M059J (cell line): ENCODE measurements at regions not wholly inside any gene's neighbourhood (a gene's known extent, or its start where the extent isn't known, plus 50 kb on each side); places are given as distances from the start of the nearest gene placed in this dataset.
"Not testable (repeated sequence)": the region's sequence is repeated elsewhere in the genome, so short reads cannot be mapped to it uniquely, and the experiment has no call there.

Experiments
- DNase-seq: peaks from one replicate; pipeline ENCODE4 v3.0.0-alpha.2; 2012; ENCODE audit warnings: low read depth

DNA sequence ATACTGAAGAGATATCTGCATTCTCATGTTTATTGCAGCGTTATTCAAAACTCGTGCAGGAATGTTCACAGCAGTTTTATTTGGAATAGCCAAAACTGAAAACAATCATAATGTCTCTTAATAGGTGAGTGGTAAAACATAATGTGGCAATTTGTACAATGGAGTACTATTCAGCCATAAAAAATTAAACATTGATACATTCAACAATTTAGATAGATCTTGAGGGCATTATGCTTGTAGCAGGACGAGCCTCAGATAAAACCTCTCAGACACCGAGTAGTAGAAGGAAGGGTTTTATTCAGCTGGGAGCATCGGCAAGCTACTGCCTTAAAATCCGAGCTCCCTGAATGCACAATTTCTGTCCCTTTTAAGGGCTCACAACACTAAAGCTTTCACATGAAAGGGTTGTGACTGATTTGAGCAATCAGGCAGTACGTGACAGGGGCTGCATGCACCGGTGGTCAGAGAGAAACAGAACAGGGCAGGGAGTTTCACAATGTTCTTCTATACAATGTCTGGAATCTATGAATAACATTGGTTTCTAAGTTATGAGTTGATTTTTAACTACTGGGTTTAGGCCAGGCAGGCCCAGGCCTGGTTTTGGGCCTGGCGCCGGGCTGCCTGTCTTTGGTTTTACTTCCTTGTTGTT is 195.3 kb upstream of the PRSS16 start:
- not testable (repeated sequence) for DNase-seq

DNA sequence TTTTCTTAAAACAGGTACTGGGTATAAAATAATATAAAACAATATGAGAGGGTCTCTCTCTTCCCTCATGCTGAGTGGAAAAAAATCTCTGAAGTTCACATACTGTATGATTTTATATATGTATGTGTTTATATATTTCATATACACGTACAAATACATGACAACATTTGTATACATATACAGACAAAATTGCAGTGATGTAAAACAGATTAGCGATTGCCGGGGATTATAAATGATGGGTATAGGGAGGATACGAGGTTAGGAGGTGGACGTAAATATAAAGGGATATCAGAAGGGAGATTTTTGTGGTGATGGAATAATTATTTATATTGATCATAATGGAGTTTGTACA is 194.8 kb upstream of the PRSS16 start:
- no peak for DNase-seq

DNA sequence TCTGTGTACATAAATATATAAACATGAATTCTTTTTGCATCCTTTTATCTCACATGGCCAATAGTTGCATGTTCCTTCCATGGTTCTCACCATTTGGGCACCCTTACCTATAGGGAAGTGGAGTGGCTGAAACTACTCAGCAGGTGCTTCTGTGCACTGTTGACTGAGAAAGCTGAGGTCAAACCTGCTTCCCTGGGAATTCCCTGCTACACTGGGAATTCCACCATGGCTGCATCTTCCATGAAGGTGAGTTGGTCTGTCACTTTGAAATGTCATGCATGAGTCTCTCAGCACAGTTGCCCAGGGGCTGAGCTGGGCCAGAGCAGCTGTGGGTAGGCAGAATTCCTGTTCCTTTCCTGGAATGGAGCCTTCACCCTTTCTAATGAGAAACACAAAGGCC is 193.8 kb upstream of the PRSS16 start:
- no peak for DNase-seq

DNA sequence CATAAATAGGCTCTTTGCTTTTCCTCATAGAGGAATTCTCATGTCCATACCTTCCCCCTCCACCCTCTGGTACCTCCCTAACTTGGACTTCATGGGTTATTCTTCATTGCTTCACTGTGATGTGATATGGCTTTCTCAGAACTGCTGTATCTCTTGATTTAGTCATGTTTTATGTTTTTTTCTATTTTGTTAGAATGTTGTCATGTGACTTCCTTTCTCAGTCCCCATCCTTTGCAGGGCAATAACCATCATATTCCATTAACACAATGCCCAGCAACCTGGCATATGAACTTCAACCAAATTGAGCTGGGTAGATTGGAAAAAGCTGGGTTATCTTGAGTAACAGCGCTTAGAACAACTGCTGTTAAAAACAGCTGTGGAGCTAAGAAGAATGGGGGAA is 190.9 kb upstream of the PRSS16 start:
- DNase-seq = no peak

DNA sequence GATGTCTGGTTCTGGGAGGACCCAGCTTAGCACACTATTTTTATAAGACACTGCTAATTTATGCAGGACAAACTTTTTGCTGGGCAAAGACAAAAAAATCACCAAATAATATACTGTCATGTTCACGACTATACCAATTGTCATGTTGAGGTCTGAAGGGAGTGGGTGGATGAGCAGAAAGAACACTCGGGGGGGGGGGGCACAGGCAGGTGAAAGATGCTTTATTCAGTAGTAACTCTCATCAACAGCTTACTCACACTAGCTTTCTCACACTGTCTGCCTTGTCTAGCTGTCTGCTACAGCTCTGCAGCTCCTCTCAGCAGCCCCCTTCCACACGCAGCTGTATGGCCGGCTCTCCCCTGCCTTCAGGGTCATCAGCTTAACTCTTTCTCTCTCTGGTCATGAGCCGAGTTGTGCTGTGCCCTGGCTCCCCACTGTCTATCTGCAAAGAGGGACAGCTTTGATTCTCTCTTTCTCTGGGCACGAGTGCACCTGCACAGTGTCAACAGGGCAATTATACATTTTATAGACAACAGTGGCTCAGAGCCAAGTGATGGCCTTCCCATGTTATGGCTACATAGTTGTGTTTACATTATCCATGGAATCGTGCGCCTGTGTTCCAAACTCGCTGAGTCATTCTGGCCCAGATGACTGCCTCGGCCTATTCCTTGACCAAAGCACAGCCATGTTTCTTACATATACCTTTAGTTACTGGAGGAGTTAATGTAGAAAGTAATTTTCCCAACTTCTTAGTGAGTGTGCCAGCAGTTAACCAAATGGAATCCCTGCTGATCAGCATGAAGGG is 187.7 kb upstream of the PRSS16 start:
- DNase-seq = no peak

DNA sequence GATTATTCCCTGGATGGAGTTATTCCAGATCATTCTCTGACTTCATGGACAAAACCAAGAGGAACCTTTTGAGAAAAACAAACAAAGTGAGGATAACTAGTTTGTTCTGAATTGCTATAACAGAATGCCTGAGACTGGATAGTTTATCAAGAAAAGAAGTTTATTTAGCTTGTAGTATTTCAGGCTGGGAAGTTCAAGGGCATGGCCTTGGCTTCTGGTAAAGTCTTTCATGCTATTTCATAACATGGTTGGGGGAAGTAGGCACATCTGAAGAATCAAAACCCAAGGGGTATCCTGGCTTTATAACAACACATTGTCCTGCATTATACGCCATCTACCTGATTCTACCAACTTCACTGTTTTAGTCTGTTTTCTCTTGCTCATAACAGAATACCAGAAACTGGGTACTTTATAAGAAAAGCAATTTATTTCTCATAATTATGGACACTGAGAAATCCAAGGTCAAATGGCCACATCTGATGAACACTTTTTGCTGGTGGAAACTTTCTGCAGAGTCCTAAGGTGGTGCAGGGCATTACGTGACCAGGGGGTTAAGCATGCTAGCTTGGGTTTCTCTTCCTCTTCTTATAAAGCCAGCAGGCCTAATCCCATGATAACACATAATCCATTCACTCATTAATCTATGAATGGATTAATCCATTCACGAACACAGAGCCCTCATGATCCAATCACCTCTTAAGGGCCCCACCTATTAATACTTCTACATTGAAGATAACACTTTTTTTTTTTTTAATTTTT is 186.1 kb upstream of the PRSS16 start:
- DNase-seq = no peak

DNA sequence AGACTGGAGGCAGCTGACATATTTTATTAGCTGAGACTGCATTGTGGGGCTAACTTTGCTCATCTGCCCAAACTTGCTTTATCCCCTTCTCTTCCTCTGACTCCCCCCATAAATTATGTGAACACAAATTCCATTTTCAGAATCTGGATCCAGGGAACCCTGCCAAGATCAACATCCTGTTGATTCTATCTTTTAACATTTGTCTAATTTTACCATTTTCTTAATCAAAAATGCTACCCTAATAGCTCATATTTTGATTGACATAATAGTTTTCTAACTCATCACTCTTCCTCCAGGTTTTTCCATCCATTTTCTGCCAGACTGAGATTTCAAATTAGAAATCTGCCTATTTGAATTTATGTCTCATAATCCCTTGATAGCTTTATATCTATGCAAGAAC is 184.7 kb upstream of the PRSS16 start:
- DNase-seq = peak; percentile 8

DNA sequence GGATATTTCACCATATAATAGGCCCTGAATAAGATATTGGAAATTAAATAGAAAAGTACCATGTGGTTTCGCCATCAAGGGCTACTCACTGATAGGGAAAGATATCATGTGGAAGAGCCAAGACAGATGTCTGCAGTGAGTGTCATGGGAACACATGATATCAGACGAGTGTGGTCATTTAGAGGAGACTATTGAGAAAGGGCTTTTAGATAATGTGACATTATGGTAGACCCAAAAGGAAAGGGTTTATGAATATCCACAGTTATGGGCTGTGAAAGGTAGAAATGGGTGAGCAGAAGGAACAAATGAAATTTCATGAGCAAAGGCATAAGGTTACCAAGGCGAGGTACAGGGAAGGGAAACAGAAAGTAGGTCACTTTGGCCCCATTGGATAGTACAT is 182.3 kb upstream of the PRSS16 start:
- DNase-seq = no peak

DNA sequence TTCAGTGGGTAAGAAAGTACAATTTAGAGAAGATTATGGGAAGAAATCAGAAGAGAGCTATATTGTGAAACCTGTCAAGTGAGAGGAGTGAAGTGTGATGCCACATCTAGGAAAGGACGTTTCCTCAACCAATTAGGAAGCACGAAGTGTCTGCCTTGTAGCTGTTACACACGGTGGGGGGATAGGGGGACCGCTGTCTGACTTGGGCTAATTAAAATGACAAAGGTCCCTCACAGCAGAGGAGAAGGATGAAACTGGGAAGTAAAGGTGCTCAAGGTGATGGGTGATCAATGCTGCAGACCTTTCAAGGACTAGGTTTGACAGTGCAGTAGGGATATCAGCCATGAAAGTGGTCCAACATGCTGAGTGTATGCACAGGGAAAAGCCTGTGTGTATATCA is 181.1 kb upstream of the PRSS16 start:
- DNase-seq = no peak

DNA sequence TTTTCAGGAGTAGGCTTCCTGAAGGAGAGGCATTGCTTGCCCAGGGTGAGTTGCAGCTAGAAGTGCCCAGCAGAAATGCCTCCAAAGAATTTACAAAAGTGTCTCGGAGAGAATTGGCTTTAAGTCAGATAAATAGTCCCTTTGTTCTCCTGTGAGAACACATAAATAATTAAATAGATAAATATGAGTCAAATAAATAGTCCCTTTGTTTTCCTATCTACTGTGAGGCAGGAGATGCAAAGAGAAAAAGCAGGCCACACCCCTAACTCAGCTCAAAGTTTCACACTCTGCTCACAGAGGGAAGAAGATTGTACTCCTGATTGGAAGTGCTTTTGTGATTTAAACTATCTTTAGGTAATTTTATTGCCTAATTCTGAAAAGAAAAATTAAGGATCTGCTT is 180.7 kb upstream of the PRSS16 start:
- DNase-seq = no peak

DNA sequence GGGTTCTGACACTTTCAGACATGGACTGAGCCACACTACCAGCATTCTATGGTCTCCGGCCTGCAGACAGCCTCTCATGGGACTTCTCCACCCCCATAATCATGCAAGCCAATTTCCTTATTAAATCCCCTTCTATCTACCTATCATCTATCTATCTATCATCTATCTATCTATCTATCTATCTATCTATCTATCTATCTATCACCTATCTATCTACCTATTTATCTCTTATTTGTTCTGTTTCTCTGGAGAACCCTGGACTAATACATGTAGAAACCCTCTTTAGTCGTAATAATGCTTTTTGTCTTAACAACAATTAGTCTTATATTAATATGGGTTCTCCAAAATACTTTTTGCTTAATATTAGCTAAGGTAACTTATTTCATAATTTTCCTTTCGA is 174.1 kb upstream of the PRSS16 start:
- no peak for DNase-seq

DNA sequence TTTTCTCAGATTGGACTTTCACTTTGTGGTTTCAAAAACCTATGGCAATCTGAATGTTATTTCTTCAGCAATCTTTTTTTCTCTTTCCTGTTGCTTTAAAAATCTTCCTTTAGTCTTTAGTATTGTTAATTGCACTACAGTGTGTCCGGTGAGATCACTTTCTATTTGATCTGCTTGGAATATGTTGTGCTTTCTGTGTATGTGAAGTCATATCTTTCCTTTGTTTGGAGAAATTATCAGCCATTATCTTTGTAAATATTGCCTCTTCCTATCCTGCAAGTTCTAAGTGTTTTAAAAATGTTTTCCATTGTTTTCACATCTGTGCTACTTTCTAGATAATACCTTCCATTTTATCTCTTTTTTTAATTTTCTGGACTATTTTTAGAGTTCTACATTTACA is 171.4 kb upstream of the PRSS16 start:
- DNase-seq = no peak

DNA sequence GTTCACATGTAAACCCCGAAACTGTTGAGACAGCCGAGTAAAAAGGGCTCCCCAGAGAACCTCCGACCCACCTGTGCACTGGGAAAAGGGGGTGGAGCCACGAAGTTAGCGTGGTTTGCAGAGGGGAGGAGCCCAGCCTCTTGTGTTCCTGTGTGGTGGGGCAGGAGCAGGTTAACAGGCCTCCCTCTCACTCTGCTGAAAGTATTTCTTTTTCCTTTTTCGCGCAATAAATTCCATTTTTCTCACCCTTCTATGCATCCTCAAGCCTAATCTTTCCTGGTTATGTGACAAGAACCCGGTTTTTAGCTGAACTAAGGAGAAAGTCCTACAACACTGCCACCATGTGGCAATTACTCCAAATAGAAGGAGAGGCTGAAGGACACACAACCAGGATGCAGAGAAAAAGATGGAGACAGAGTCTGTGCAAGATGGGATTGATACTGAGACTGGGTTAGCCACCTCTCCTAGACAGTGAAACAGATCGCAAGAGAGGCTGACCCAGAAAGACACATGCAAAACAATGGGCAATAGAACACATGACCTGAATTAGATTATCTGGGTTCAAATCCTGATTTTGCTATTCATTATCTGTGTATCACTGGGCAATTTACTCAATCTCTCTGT is 168.7 kb upstream of the PRSS16 start:
- peak; percentile 77 for DNase-seq

DNA sequence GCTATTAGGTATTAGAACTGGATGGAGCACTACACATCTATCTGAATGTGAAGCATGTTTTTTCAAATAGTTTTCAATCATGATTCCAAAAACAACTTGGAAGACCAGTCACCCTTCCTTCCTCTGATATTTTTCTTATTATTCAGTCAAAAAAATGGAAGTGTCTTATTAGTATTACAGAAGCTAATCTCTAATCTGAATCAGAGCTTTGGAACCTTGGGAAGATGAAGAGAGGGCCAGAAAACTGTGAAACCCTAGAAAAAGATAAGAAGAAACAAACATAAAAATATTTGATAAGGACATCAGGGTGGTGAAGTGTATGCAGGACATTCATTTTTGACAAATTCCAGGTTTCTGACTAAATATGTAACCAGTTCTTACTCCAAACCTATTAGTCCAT is 166.3 kb upstream of the PRSS16 start:
- DNase-seq = no peak

DNA sequence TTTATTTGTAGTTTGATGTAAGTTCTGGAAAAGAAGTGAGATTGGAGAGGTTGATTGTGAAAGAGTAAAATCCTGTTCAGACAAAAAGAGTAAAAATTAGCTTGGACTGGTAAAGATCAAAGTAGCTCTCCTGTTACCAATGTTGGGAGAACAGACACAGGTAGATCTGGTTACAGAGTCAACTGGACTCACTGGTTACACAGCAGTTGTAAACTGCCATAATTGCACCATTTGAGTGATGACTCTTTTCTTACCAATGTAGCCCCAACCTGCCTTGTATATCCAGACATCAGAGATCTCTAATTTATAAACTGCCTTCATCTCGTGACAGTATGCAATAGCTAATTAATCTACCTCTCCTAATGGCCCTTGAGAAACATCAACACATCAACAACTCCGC is 165.6 kb upstream of the PRSS16 start:
- DNase-seq = no peak

DNA sequence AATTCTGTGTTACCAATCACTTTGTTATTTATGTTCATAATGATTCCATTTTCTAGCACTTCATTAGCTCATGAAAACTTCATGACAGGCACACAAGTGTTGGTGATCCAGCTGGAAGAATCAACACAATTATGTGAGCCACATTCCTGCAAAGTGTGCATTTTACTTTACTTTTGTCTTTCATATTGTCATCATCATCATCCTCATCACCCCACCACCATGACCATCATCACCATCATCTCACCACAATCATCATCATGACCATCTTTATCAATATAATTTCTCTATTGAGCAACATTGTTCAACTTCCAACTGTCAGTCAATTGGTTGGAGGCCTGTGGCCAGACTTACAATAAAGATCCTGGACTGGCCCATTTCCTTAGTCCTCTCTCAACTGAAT is 159.4 kb upstream of the PRSS16 start:
- no peak for DNase-seq

DNA sequence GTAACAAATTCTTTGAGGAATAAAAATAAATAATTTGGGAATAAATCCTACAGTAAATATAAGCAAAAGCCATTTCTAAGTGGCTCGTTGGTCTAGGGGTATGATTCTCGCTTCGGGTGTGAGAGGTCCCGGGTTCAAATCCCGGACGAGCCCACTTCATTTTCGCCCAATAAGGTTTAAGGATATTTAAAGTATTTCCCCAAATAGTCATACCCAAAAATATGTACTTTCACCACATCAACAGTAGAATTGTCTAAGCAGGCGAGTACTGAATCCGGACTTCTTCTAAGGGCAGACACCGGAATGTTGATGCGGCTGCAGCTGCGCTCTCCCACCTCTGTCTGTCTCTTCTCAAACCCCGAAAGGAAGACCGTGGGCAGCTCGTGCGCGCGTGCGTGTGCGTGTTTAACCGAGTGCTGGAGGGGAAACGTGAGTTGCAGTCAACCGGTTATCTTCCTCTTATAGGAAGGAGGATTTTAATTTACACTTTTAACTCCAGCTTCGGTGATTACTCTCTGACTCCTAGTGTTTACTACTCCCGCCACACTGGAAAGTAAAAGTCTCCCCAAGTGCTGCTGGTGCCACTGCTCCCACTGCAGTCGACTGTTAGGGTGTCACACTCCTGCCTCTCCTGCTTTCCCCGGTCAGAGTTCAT is 155.7 kb upstream of the PRSS16 start:
- peak; percentile 95 for DNase-seq

DNA sequence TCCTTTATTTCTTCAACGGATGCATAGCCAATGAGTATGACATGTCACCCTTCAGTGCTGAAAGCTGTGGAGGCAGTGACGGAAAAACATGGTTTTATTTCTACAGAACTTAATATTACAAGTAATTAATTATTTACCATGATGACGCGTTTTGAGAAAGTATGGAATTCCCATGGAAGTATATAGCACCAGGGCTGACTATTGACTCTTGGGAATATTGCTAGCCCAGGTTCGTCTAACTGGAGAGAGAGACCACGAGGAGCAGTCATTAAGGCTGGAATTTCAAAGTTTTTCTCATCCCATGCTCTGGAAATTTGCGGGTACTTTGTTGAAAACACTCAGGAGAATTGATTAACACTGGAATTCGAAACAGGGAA is 155.2 kb upstream of the PRSS16 start:
- DNase-seq = no peak

DNA sequence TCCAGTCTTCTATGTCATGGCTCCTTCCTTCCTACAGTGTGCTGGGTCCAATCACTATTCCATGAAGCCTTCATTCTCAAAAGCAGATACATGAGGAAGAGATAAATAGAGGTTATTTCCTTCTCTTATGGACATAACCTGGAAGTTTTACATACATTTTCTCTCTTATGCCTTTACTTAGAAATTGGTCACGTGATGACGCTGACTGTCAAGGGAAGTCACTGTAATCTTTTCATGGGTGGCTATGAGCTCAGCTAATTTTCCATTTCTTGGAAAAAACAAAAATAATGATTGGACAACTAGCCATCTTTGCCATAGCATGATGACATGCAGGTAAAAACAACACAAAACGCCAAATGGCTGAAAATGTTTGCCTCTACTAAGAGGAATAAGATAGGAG is 151.6 kb upstream of the PRSS16 start:
- no peak for DNase-seq

DNA sequence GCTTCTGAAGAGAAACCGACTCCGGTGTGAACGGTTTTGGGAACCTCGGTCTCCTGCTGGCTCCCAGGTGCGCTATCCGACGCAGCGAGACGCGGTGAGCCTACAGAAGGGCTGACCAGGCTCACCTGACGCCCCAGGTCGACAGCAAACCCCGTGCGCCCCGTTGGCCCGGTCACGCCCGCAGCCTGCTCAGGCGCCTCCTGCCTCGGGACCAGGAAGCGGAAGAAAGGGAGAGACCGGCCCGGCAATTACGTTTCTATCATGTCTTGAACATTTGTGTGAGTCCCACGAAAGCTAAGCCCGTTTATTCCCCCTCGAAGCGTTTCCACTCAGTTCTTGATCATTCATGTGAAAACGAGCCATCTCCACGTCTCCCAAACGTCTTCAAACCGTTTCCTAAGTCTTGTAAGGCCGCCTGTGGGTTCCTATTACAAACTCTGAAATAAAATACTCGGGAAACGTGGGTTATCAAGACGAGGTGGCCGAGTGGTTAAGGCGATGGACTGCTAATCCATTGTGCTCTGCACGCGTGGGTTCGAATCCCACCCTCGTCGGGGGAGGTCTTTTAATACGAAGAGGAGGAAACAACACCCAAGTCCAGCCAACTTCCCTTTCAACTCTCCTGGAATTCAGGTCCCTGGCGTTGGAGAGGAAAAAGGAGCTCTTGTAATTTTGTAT is 150.5 kb upstream of the PRSS16 start:
- DNase-seq = no peak

DNA sequence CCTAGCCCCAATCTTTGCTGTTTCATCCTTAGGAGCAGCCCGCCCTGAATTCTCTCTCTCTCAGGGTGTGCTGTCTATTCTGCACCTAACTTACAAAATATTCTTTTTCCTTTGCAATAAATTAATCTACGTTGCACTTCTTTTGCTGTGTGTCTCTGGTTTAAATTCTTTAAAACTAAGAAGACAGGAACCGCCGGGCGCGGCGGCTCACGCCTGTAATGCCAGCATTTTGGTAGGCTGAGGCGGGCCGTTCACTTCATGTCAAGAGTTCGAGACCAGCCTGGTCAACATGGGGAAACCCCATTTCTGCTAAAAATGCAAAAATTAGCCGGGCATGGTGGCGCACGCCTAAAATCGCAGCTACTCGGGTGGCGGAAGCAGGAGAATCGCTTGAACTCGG is 148.5 kb upstream of the PRSS16 start:
- DNase-seq = no peak

DNA sequence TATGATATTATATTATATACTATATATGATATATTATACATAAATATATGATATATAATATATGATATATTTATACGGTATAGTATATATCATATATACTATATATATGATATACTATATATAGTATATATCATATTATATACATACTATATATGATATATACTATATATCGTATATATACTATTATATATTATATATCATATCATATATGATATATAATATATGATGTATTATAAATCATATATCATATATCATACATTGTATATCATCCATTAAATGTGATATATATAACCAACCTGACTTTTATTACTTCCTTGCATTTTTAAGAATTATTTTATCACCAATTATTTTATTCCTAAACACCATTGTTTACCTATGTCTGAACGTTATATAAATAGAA is 146.6 kb upstream of the PRSS16 start:
- no peak for DNase-seq
